ENCODE measurements at regions not wholly inside any gene's neighbourhood (a gene's known extent, or its start where the extent isn't known, plus 50 kb on each side); places are given as distances from the start of the nearest gene placed in this dataset.

- no peak overlapping the region for H4K5ac ChIP-seq (ENCODE audit: insufficient read length, low read depth, low read length)
- H4K91ac ChIP-seq (ENCODE audit: insufficient read length, low read depth, low read length): no peak overlapping the region
- H3K4me1 ChIP-seq (ENCODE audit: insufficient read depth, low read length): no peaks in the 10 kb centered on the region
- Mint-ChIP-seq H3K9me3 (peaks cover 32 to 64% of the 10 kb centered on the region in 2 experiments), H3K27ac (no peak overlapping the region), H3K4me3 (no peak overlapping the region), H3K36me3 (ENCODE audit: insufficient read depth in 1 of 3, low read depth in 3 of 3) (peaks cover 0 to 12% (median 4%) of the 10 kb centered on the region in 3 experiments; a peak in 5 of 7 replicates), H3K27me3 (ENCODE audit: low read depth) (peaks cover 5% of the 10 kb centered on the region), H3K4me1 (peaks cover 8 to 13% of the 10 kb centered on the region in 2 experiments)
- H3K27me3 ChIP-seq (ENCODE audit: insufficient read depth, low read length): no peaks in the 10 kb centered on the region
- no peak overlapping the region for H2BK12ac ChIP-seq (ENCODE audit: insufficient read length, low read depth, low read length)
- H2BK120ac ChIP-seq (ENCODE audit: low read depth, low read length, poor library complexity, severe bottlenecking): no peak overlapping the region
- H3K79me2 ChIP-seq (ENCODE audit: insufficient read depth, low read length): no peaks in the 10 kb centered on the region
- H4K8ac ChIP-seq (replicated peaks; ENCODE audit: insufficient read length, low read depth, low read length): no peak overlapping the region
- no peak overlapping the region for H3T11ph ChIP-seq (ENCODE audit: low read length)
- H3K4ac ChIP-seq (ENCODE audit: low read depth, low read length): no peak overlapping the region
- no CpG with 5 or more reads among the region's 3 CpGs for WGBS (ENCODE audit: extremely low coverage, insufficient read length, low lambda C conversion rate)
- DNase-seq: no peak
- no peak overlapping the region for H2BK20ac ChIP-seq (ENCODE audit: low read depth, low read length, poor library complexity, severe bottlenecking)
- no peak overlapping the region for H2AFZ ChIP-seq (ENCODE audit: low read length)
- H3K4me2 ChIP-seq (ENCODE audit: insufficient read depth, insufficient read length, low read length): no peak overlapping the region
- TF ChIP-seq CTCF (conservative IDR thresholded peaks at IDR 0.05): no peak
- H3K14ac ChIP-seq (ENCODE audit: insufficient read depth, low read length): no peak overlapping the region
- H3K9me3 ChIP-seq (ENCODE audit: control insufficient read depth, low read depth, low read length): no peaks in the 10 kb centered on the region
- no peak overlapping the region for H2BK15ac ChIP-seq (ENCODE audit: low read depth, low read length)
- H2AK5ac ChIP-seq (ENCODE audit: insufficient read length, low read length): no peak overlapping the region
- no peak overlapping the region for H3K23ac ChIP-seq (ENCODE audit: insufficient read length, low read depth, low read length)
- no peaks in the 10 kb centered on the region for H4K20me1 ChIP-seq (ENCODE audit: control insufficient read depth, insufficient read depth, insufficient read length)
- no peak overlapping the region for H3K27ac ChIP-seq (ENCODE audit: insufficient read length, low read depth, low read length)
- no peak overlapping the region for H3K9ac ChIP-seq (ENCODE audit: extremely low read depth, insufficient read length, low read length)
- H2BK5ac ChIP-seq (ENCODE audit: insufficient read length, low read length): no peak overlapping the region
- H3K18ac ChIP-seq (ENCODE audit: insufficient read length, low read depth, low read length): no peak overlapping the region
- H3K79me1 ChIP-seq (ENCODE audit: insufficient read depth, low read depth, low read length, poor library complexity, severe bottlenecking): no peaks in the 10 kb centered on the region
- no peak overlapping the region for H3K56ac ChIP-seq (ENCODE audit: insufficient read length, low read depth, low read length)
- H3K23me2 ChIP-seq (ENCODE audit: insufficient read length, low read depth, low read length, poor library complexity, severe bottlenecking): no peaks in the 10 kb centered on the region
Observed at GRCh38 chr10:130243015-130243414, 106.8 kb downstream of the GLRX3 start.

Data from H9 (cell line).